CD4-positive, CD25-positive, alpha-beta regulatory T cell (primary cell): ENCODE measurements at regions not wholly inside any gene's neighbourhood (a gene's known extent, or its start where the extent isn't known, plus 50 kb on each side); places are given as distances from the start of the nearest gene placed in this dataset.

Experiments used
- ATAC-seq, 2 donors: fragments of 150-1000 bp; cut with Tn5 transposase; one replicate each; pipeline ENCODE4 v1.10.0; 2021; ENCODE audit warnings: low read depth in 2 of 2, moderate number of reproducible peaks in 2 of 2, moderate library complexity in 1 of 2
- DNase-seq, 3 donors: peaks; one replicate each; pipeline versions ENCODE4 v3.0.0 to v3.0.0-alpha.2; 2012 to 2022; ENCODE audit warnings: mixed read lengths in 1 of 3
- H3K27ac ChIP-seq: one replicate; pipeline ENCODE4 v1.7.0; 2013; ENCODE audit warnings: mild to moderate bottlenecking, low read length; ENCODE audit not compliant: insufficient read depth, poor library complexity, severe bottlenecking
- H3K27me3 ChIP-seq: one replicate; pipeline ENCODE4 v1.7.0; 2013; ENCODE audit warnings: low read length; ENCODE audit not compliant: control insufficient read depth, insufficient read depth
- H3K36me3 ChIP-seq: one replicate; pipeline ENCODE4 v1.7.0; 2013; ENCODE audit warnings: mild to moderate bottlenecking, low read length, moderate library complexity; ENCODE audit not compliant: control insufficient read depth, insufficient read depth
- H3K4me1 ChIP-seq: 2 replicates; pipeline ENCODE4 v1.7.0; 2013; ENCODE audit warnings: mild to moderate bottlenecking, low read length; ENCODE audit not compliant: insufficient read depth, control insufficient read depth, poor library complexity, severe bottlenecking
- H3K4me3 ChIP-seq: one replicate; pipeline ENCODE4 v1.7.0; 2013; ENCODE audit warnings: low read depth, mild to moderate bottlenecking, low read length, moderate library complexity
- H3K9me3 ChIP-seq, 2 experiments: 1 replicate in 1 of 2; 2 replicates in 1 of 2; pipeline ENCODE4 v1.7.0; 2013; ENCODE audit warnings: low read length in 2 of 2, mild to moderate bottlenecking in 1 of 2, moderate library complexity in 1 of 2; ENCODE audit not compliant: control insufficient read depth in 2 of 2
- H3K27ac Mint-ChIP-seq, 3 donors: one replicate each; pipeline ENCODE4 v1.8.0; 2020 to 2022; ENCODE audit warnings: mild to moderate bottlenecking in 3 of 3, mixed read lengths in 3 of 3, moderate library complexity in 2 of 3
- H3K27me3 Mint-ChIP-seq: one replicate; pipeline ENCODE4 v1.8.0; 2022; ENCODE audit warnings: mild to moderate bottlenecking, mixed read lengths
- H3K36me3 Mint-ChIP-seq: one replicate; pipeline ENCODE4 v1.8.0; 2020; ENCODE audit warnings: mixed read lengths
- H3K4me1 Mint-ChIP-seq, 4 donors: one replicate each; pipeline ENCODE4 v1.8.0; 2020 to 2022; ENCODE audit warnings: mixed read lengths in 4 of 4, mild to moderate bottlenecking in 1 of 4
- H3K4me3 Mint-ChIP-seq, 4 donors: one replicate each; pipeline ENCODE4 v1.8.0; 2020 to 2022; ENCODE audit warnings: mild to moderate bottlenecking in 4 of 4, mixed read lengths in 4 of 4, moderate library complexity in 3 of 4
- H3K9me3 Mint-ChIP-seq, 7 donors: one replicate each; pipeline ENCODE4 v1.8.0; 2020 to 2022; ENCODE audit warnings: mixed read lengths in 7 of 7, mild to moderate bottlenecking in 3 of 7, moderate library complexity in 2 of 7

DNA sequence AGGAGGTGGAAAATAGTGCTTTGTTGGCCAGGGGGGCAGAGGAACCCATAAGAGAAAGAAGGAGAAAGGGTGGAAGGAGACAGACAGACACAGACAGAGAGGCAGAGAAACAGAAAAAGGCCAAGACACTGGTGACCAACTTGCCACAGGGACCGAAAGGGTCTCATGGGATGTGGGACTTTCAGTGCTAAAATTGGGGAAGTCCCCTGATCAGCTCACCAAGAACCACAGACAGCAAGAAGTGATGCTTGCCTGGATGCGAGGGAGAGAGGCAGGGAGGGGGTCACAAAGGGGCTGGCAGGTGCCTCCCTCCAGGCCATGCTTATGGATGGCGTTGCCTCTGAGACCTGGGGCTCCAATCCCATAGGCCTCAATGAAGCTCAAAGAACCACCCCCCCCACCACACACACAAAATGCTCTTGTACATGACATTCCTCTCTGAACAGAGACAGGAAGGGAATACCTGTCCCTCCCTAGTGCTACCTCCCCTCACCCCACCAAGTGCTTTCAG is 413.4 kb downstream of the MN1 start:
- no peak overlapping the region for H3K27ac ChIP-seq
- H3K27me3 ChIP-seq = no peaks in the 10 kb centered on the region
- ATAC-seq (no peak), DNase-seq (no peak)
- Mint-ChIP-seq H3K27ac (no peak overlapping the region), H3K4me3 (no peak overlapping the region), H3K36me3 (no peaks in the 10 kb centered on the region), H3K27me3 (peaks cover 4% of the 10 kb centered on the region), H3K9me3 (no peaks in the 10 kb centered on the region), H3K4me1 (no peaks in the 10 kb centered on the region)
- no peaks in the 10 kb centered on the region for H3K4me1 ChIP-seq
- no peaks in the 10 kb centered on the region for H3K9me3 ChIP-seq
- no peak overlapping the region for H3K4me3 ChIP-seq
- H3K36me3 ChIP-seq = no peaks in the 10 kb centered on the region

DNA sequence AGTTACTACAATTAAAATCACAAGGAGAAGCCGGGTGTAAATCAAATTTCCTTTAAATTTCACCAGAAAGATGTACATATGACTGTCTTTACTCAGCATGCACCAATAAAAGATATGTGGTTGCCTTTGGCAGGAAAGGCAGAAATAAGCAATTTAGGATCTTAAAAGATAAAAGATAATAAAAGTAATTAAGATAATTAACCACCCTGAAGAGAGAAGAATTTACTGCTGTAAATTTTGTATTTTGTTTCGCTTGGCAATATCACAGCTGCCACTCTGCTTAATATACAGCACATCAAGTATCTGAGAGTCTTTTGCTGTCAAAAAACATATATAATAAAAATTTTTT is 411.9 kb downstream of the MN1 start:
- ATAC-seq = no peak
- Mint-ChIP-seq H3K4me3 (no peak overlapping the region), H3K9me3 (peaks cover 0 to 2% (median 0%) of the 10 kb centered on the region in 7 donors)

DNA sequence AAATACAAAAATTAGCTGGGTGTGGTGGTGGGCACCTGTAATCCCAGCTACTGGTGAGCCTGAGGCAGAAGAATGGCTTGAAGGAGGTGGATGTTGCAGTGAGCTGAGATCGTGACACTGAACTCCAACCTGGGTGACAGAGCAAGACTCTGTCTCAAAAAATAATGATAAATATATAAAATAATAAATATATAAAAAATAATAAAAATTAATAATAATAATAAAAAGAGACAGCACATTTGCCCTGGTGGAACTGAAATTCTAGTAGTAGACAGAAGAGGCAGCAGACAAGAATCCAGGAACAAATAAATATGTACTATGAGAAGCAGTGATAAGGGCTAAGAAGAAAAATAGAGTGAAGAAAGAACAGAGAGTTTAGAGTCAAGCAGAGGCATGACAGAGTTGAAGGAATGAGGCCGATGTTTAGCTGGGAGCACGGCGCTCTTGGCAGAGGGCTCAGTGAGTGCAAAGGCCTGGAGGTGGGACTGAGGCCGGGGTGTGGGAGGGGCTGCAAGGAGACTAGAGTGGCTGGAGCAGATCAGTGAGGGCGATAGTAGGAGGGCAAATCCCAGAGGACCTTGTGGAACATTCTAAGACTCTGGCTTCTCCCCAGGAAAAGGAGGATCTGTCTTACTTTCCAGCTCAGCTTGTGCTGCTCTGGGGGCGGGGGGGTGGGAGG is 410.3 kb downstream of the MN1 start:
- Mint-ChIP-seq H3K4me1 (no peaks in the 10 kb centered on the region), H3K9me3 (peaks cover 0 to 3% (median 0%) of the 10 kb centered on the region in 7 donors), H3K36me3 (no peaks in the 10 kb centered on the region), H3K27ac (no peak overlapping the region), H3K4me3 (no peak overlapping the region), H3K27me3 (no peaks in the 10 kb centered on the region)
- no peak for DNase-seq
- no peaks in the 10 kb centered on the region for H3K9me3 ChIP-seq
- no peak overlapping the region for H3K4me3 ChIP-seq
- H3K27ac ChIP-seq = no peak overlapping the region
- no peak for ATAC-seq
- no peaks in the 10 kb centered on the region for H3K36me3 ChIP-seq
- no peaks in the 10 kb centered on the region for H3K4me1 ChIP-seq
- H3K27me3 ChIP-seq = no peaks in the 10 kb centered on the region

More for the DNA sequence above, 411.9 kb downstream of the MN1 start:
- H3K27me3 ChIP-seq = no peaks in the 10 kb centered on the region
- H3K27me3 Mint-ChIP-seq = no peaks in the 10 kb centered on the region
- no peak overlapping the region for H3K27ac Mint-ChIP-seq
- no peaks in the 10 kb centered on the region for H3K36me3 ChIP-seq
- H3K4me1 Mint-ChIP-seq = no peaks in the 10 kb centered on the region
- H3K9me3 ChIP-seq = no peaks in the 10 kb centered on the region
- H3K4me1 ChIP-seq = no peaks in the 10 kb centered on the region
- no peak overlapping the region for H3K27ac ChIP-seq
- DNase-seq = no peak
- H3K4me3 ChIP-seq = no peak overlapping the region
- no peaks in the 10 kb centered on the region for H3K36me3 Mint-ChIP-seq

DNA sequence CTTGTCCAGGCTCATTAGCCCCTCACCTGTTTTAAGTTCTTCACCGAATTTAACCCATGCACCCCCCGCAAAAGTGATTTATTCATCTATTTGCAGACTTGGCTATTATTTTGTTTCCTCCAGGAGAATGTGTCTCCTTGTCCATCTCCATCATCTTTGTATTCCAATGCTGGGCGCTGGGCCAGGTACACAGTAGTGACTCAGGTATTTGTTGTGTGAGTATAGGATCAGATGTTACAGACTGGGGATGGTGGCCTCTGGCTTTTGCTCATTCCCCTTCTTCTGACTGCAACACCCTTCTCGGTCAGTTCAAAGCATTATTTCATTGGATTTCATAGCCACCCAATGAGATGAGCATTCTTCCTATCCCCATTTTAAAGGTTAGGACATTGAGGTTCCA is 408.2 kb downstream of the MN1 start:
- no peaks in the 10 kb centered on the region for H3K36me3 ChIP-seq
- Mint-ChIP-seq H3K9me3 (peaks cover 0 to 3% (median 0%) of the 10 kb centered on the region in 7 donors), H3K4me3 (no peak overlapping the region), H3K27ac (no peak overlapping the region), H3K4me1 (no peaks in the 10 kb centered on the region), H3K36me3 (no peaks in the 10 kb centered on the region), H3K27me3 (peaks cover 4% of the 10 kb centered on the region)
- no peak for ATAC-seq
- H3K27ac ChIP-seq = no peak overlapping the region
- H3K4me3 ChIP-seq = no peak overlapping the region
- no peaks in the 10 kb centered on the region for H3K27me3 ChIP-seq
- H3K4me1 ChIP-seq = no peaks in the 10 kb centered on the region
- H3K9me3 ChIP-seq = no peaks in the 10 kb centered on the region
- DNase-seq = no peak

DNA sequence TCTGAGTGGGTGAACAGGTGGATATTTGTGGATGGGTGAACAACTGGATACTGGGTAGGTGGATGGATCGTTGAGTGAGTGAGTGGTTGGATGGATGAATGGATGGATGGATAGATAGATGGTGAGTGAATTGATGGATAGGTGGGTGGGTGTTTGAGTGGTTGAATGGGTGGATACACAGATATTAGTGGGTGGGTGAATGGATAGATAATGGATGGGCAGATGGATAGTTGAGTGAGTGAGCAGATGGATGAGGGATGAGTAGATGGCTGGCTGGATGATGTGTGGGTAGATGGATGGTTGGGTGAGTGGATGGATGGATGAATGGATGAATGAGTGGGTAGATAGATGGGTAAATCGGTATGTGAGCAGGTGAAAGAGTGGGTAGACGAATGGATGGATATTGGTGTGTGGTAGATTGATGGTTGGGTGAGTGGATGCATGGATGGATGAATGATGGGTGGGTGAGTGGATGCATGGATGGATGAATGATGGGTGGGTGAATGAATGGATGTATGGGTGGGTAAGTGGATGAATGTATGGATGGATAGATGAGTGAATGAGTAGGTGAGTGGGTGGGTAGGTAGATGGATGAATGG is 406.7 kb downstream of the MN1 start:
- no peak overlapping the region for H3K27ac Mint-ChIP-seq
- no peak overlapping the region for H3K4me3 ChIP-seq
- ATAC-seq = no peak
- H3K4me1 Mint-ChIP-seq = no peaks in the 10 kb centered on the region
- H3K27me3 ChIP-seq = no peaks in the 10 kb centered on the region
- no peak for DNase-seq
- H3K36me3 ChIP-seq = no peaks in the 10 kb centered on the region
- H3K27me3 Mint-ChIP-seq = peaks cover 4% of the 10 kb centered on the region
- H3K4me3 Mint-ChIP-seq = no peak overlapping the region
- peaks cover 0 to 3% (median 0%) of the 10 kb centered on the region in 7 donors for H3K9me3 Mint-ChIP-seq
- no peaks in the 10 kb centered on the region for H3K4me1 ChIP-seq
- no peaks in the 10 kb centered on the region for H3K9me3 ChIP-seq
- H3K27ac ChIP-seq = no peak overlapping the region
- no peaks in the 10 kb centered on the region for H3K36me3 Mint-ChIP-seq

DNA sequence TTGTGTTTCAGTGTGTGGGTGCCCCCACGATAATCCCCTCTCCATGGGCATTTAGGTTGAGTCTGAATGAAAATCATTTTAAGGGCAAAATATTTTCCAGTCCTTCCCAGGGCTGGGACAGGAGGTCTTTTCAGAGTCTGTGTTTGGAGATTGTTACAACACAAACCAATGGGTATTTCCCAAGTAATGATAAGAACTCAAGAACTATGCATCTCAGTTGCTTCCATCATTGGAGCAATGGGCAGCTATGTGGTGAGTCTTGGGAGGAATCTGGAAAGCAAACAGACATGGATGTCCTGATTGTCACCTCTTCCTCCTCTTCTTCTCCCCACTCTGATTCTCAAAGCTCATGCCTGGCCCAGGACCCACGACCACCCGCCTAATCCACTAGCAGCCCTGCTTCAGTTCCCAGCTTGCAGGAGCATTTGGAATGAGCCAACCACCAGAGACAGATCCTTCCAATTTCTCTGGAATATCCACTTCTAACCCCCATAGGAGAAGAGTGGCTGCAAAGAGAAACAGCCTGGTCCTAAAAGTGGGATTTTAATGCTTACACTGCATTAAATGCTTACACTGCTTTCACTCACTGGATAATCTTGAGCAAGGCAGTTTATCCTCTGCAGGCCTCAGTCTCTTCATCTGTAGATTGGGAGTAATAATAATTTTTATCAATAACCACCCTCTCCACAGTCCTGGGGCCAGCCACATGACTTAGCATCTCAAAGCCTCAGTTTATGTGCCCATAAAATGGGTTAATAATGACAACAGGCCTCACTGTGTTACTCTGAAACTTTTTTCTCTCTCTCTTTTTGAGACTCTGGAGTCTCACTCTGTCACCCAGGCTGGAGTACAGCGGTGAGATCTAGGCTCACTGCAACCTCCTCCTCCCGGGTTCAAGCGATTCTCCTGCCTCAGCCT is 404.3 kb downstream of the MN1 start:
- no peaks in the 10 kb centered on the region for H3K36me3 Mint-ChIP-seq
- H3K9me3 Mint-ChIP-seq = peaks cover 0 to 6% (median 0%) of the 10 kb centered on the region in 7 donors

DNA sequence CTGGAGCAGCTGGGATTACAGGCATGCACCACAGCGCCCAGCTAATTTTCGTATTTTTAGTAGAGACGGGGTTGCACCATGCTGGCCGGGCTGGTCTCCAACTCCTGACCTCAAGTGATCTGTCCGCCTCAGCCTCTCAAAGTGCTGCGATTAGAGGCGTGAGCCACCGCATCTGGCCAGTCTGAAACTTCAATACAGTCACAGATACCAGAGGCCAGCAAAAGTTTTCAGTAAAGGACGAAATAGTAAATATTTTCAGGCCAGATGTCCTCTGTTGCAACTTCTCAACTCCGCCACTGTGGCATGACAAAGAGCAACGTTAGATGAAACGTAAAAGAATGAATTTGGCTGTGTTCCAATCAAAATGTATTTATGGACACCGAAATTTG is 403.6 kb downstream of the MN1 start:
- H3K36me3 ChIP-seq = no peaks in the 10 kb centered on the region
- no peak for ATAC-seq
- no peak for DNase-seq
- H3K4me3 ChIP-seq = no peak overlapping the region
- peaks cover 10% of the 10 kb centered on the region for H3K27me3 Mint-ChIP-seq
- H3K9me3 ChIP-seq = no peaks in the 10 kb centered on the region
- H3K27me3 ChIP-seq = no peaks in the 10 kb centered on the region
- no peak overlapping the region for H3K4me3 Mint-ChIP-seq
- H3K9me3 Mint-ChIP-seq = peaks cover 0 to 7% (median 2%) of the 10 kb centered on the region in 7 donors
- H3K27ac ChIP-seq = no peak overlapping the region
- no peak overlapping the region for H3K27ac Mint-ChIP-seq
- no peaks in the 10 kb centered on the region for H3K4me1 Mint-ChIP-seq
- H3K36me3 Mint-ChIP-seq = no peaks in the 10 kb centered on the region
- no peaks in the 10 kb centered on the region for H3K4me1 ChIP-seq

More for the DNA sequence above, 404.3 kb downstream of the MN1 start:
- no peak overlapping the region for H3K27ac Mint-ChIP-seq
- H3K36me3 ChIP-seq = no peaks in the 10 kb centered on the region
- no peak overlapping the region for H3K27ac ChIP-seq
- H3K27me3 Mint-ChIP-seq = peaks cover 6% of the 10 kb centered on the region
- H3K9me3 ChIP-seq = no peaks in the 10 kb centered on the region
- no peak overlapping the region for H3K4me3 ChIP-seq
- ATAC-seq (no peak), DNase-seq (no peak)
- H3K4me3 Mint-ChIP-seq = no peak overlapping the region
- H3K27me3 ChIP-seq = no peaks in the 10 kb centered on the region
- no peaks in the 10 kb centered on the region for H3K4me1 Mint-ChIP-seq
- no peaks in the 10 kb centered on the region for H3K4me1 ChIP-seq
